HG02798 (cell line): ENCODE measurements at regions not wholly inside any gene's neighbourhood (a gene's known extent, or its start where the extent isn't known, plus 50 kb on each side); places are given as distances from the start of the nearest gene placed in this dataset.
A peak's percentile ranks its signal among the peaks of the same experiment; 100 is the strongest.
"Not testable (repeated sequence)": the region's sequence is repeated elsewhere in the genome, so short reads cannot be mapped to it uniquely, and the experiment has no call there.

ENCODE experiments used
- ATAC-seq: cut with Tn5 transposase; IDR thresholded peaks from one replicate; pipeline ENCODE4 v1.9.1; 2021; ENCODE audit warnings: mild to moderate bottlenecking; ENCODE audit not compliant: unreplicated experiment, poor library complexity

DNA sequence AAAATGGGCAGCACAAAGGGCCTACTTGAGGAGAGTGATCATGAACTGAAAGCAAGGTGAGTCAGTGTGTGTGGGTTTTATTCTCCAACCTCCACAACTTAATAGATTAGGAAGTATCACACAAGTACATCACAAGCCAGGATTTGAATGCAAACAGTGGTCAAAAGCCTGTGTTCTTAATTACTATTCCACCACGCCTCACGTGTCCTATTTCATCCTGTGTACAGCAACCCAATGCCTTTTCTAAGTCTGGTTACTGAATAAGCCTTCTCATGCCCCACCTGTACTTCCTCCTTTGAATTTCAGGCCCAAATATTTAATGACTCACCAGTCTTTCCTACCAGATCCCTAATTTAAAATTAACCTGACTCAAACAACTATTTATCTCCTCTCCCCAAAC lies 755.7 kb upstream of the SLC8A1 start:
- no peak for ATAC-seq

DNA sequence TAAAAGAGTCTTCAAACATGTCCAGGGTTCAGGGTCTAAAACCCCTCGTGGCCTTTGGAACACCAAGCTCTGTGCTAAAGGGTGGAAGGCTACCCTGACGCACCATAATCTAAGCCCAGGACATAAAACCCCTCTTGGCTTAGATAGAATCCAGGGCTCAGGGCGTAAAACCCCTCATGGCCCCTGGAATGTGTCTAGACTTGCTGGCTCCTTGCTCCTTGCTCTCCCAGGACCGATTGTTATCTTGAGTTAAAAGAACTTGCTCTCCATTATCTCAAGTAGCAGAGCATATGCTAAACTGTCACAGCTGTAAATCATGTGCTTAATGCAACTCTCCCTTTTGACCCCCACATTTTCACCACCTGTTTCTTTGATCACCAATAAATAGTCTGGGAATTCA lies 758.1 kb upstream of the SLC8A1 start:
- not testable (repeated sequence) for ATAC-seq

- no peak for ATAC-seq
Measured at GRCh38 chr2:41216978-41217377, 765.1 kb upstream of the SLC8A1 start.

DNA sequence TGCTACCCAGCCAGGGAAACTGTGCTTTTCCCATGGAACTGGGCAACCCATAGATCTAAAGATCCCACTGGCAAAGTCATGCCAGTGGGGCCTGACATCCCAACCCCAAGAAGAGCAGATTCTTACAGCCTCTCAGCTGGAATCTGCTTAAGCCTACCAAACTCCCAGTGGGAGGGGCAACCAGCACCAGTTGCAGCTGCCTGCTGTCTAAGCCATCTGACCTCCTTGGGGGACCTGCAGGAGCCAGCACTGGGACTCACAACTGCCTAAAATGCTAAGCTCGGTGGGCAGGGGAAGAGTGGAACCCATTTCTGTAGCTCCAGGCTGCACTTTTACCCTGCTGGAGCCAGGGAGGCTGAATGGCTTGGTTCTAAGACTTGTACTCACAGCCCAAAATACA lies 770.7 kb upstream of the SLC8A1 start:
- no peak for ATAC-seq

- ATAC-seq, result no peak
Measured at GRCh38 chr2:41234093-41234492, 782.2 kb upstream of the SLC8A1 start.

DNA sequence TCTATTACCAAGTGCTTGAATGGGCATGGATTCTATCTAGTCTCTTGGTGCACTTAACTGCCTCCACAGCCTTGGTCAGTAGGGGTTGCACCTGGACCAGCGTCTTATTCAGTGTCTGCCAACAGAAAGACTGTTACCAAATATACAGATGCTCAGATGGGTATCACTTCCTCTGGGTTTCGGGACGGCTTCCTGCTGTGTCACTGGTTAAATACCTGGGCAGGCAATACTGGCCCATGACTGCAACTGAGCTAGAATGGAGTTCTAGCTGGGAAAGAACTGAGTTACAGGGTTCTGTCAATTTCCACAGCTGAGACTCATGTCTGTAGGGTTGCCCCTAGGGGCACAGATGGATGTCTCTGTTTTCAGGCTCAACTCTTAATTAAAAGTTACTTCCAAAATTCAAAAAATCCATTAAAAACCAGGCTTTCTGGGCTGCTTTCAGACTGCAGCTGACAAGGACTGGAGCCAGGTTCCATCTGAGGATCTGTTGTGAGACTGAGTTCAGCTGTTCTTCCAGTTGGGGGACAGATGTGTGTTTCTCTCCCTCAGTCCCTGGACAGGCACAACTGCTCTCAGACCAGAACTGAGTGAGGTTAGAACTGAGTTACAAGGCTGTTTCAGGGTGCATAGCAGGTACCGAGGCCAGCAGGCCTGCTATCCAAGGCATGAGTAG lies 789.6 kb upstream of the SLC8A1 start:
- peak; percentile 41 for ATAC-seq

DNA sequence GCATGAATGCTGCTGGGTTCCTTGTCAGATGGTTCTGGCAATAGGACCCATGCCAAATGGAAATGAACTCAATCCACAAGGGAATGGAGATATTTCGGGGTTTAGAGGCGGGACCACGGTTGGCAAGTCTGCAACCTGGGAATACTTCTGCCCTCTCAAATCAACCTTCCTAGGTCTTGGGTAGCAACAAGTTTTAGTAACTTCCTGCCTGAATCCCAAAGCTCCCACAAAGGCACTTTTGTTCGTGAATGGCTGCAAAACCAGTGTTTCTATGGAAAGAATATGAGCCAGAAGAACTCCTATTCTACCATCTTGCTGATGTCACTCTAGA lies 790.1 kb upstream of the SLC8A1 start:
- ATAC-seq, result no peak

- no peak for ATAC-seq
Measured at GRCh38 chr2:41267929-41268659, 779.7 kb upstream of the PKDCC start.

- no peak for ATAC-seq
Measured at GRCh38 chr2:41283079-41283775, 764.6 kb upstream of the PKDCC start.

DNA sequence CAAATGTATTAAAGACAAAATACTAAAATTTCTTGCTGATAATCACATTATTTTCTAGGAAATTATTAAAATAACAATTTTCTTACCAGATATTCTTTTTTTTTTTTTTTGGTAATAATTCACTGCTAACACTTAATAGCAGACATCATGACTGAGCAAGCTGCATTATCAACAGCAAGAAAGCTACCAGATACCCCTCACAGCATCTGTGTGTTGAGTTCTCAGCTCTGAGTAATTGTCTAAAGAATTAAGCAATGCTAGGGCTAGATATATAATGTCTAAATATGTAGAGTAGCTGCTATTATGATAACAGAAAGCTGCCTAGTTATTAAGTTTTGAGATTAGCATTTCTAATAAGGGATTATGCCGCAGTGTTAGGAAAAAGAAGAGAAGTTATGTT lies 754.3 kb upstream of the PKDCC start:
- no peak for ATAC-seq

DNA sequence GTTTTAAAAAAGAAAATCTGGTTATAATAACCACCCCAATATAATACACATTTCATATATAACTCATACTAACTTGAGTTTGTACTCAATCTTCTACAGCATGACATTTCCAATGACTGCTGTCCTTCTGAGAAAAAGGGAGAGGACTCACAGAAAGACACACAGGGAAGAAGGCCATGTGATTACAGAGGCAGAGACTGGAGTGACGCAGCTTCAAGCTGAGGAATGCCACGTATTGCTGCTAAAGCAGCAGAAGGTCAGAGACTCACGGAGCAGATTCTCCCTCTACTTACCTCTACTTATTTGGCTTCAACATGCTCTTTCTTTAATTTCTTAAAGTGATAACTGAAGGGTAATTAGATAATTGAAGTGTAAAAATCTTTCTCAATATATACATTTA lies 753.5 kb upstream of the PKDCC start:
- no peak for ATAC-seq

GRCh38 chr2:41313082-41313481 lies 734.7 kb upstream of the PKDCC start:
- no peak for ATAC-seq

DNA sequence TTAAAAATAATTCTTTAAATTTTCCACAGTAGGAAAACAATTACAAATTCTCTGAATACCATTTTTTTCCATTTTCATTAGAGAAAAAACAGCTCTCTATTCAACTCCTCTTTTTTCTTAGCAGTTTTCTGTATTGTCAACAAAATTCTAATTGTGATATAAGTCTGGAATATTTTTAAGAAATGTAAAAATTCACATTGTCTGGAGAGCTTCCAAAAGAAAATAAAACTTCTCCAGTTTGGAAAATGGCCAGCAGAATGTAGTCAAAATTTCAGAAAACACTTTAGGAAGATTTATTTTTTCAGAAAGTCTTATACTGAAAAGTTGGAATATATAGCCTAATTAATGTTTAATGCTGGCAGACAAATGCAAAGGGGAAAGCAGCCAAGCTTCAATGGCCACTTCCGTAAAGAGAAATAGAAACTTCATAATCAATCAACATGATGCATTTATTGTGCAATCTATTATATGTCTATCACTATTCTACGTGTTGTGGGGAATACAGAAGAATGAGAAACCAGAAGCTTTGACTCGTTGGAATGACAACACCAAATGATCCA lies 733.2 kb upstream of the PKDCC start:
- ATAC-seq, result no peak

GRCh38 chr2:41319437-41319836 lies 728.4 kb upstream of the PKDCC start:
- ATAC-seq, result no peak

- no peak for ATAC-seq
Measured at GRCh38 chr2:41320491-41320890, 727.3 kb upstream of the PKDCC start.

DNA sequence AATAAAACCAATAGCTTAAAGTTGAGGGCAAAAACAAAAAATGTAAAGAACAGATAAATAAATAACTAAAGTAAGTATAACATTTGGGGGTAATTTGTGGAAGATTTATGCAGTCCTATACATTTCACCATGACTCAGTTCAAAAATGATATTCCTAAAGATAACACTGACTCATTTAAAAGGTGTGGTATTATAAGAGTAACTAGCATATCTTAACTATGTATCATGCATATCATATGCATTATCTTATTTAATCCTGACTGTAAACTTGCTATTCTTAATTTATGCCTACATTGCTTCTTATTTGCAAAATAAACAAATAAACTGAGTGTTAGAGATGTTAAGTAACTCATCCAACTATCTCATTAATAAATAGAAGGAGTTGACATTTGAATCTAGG lies 726.5 kb upstream of the PKDCC start:
- ATAC-seq, result no peak

DNA sequence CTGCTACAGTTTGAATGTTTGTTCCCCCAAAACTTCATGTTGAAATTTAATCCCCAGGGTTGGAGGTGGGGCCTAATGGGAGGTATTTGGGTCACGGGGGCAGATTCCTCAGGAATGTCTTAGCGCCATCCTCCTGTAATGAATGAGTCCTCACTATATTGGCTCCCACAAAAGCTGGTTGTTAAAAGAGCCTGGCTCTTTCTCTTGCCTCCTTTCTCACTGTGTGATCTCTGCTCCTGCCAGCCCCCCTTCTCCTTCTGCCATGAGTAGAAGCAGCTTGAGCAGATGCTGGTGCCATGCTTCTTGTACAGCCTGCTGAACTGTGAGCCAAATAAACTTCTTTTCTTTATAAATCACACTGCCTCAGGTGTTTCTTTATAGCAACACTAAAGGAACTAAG lies 721.0 kb upstream of the PKDCC start:
- no peak for ATAC-seq

DNA sequence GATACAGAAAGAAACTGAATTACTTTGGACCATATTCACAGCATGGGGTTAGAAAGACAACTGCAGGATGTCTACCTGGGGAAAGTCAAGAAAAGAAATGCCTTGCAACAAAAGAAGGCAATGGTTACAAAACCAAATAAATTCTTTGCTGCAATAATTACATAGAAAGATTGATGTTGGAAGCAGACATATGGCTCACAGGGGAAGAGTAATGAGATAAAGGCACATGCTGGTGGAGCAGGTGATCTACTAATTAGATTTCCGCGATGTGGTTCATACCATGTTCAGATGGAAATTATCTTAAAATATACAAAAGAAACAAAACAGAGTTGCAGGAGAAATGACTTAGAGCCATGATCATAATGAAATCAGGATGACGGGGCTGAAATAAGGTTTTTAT lies 718.8 kb upstream of the PKDCC start:
- ATAC-seq, result no peak

GRCh38 chr2:41334159-41334558 lies 713.7 kb upstream of the PKDCC start:
- no peak for ATAC-seq

DNA sequence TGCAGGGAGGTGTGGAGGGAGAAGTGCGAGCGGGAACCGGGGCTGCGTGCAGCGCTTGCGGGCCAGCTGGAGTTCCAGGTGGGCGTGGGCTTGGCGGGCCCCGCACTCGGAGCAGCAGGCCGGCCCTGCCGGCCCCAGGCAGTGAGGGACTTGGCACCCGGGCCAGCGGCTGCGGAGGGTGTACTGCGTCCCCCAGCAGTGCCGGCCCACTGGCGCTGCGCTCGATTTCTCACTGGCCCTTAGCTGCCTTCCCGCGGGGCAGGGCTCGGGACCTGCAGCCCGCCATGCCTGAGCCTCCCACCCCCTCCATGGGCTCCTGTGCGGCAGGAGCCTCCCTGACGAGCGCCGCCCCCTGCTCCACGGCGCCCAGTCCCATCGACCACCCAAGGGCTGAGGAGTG lies 712.2 kb upstream of the PKDCC start:
- ATAC-seq, result not testable (repeated sequence)

- ATAC-seq, result no peak
Measured at GRCh38 chr2:41337956-41338355, 709.9 kb upstream of the PKDCC start.
